GM12891 (cell line): ENCODE measurements at regions not wholly inside any gene's neighbourhood (a gene's known extent, or its start where the extent isn't known, plus 50 kb on each side); places are given as distances from the start of the nearest gene placed in this dataset.

ENCODE experiments used
- DNase-seq: peaks from one replicate; pipeline ENCODE4 v3.0.0; 2011; ENCODE audit warnings: low spot score; ENCODE audit not compliant: insufficient read length
- FAIRE-seq: peaks from 2 replicates; lab custom pipeline; 2011; peaks lifted over from hg19 to GRCh38; lab: Jason Lieb, UNC
- PAX5 ChIP-seq: IDR thresholded peaks from 2 replicates; pipeline ENCODE4 v1.6.1; 2011; ENCODE audit warnings: low read length, moderate library complexity, mild to moderate bottlenecking; ENCODE audit not compliant: insufficient read depth, severe bottlenecking
- POLR2A ChIP-seq: IDR thresholded peaks from 2 replicates; pipeline ENCODE4 v1.6.1; 2011; ENCODE audit warnings: low read depth, low read length, control low read depth
- POLR2AphosphoS5 ChIP-seq: IDR thresholded peaks from 2 replicates; pipeline ENCODE4 v1.6.1; 2011; ENCODE audit warnings: low read depth, low read length, control low read depth
- POU2F2 ChIP-seq: IDR thresholded peaks from 2 replicates; pipeline ENCODE4 v1.6.1; 2011; ENCODE audit warnings: low read depth, mild to moderate bottlenecking, control low read depth, low read length, moderate library complexity
- SPI1 ChIP-seq: IDR thresholded peaks from 2 replicates; pipeline ENCODE4 v1.6.1; 2011; ENCODE audit warnings: low read depth, low read length, control low read depth
- TAF1 ChIP-seq: IDR thresholded peaks from 2 replicates; pipeline ENCODE4 v1.6.1; 2011; ENCODE audit warnings: low read depth, low read length, control low read depth

DNA sequence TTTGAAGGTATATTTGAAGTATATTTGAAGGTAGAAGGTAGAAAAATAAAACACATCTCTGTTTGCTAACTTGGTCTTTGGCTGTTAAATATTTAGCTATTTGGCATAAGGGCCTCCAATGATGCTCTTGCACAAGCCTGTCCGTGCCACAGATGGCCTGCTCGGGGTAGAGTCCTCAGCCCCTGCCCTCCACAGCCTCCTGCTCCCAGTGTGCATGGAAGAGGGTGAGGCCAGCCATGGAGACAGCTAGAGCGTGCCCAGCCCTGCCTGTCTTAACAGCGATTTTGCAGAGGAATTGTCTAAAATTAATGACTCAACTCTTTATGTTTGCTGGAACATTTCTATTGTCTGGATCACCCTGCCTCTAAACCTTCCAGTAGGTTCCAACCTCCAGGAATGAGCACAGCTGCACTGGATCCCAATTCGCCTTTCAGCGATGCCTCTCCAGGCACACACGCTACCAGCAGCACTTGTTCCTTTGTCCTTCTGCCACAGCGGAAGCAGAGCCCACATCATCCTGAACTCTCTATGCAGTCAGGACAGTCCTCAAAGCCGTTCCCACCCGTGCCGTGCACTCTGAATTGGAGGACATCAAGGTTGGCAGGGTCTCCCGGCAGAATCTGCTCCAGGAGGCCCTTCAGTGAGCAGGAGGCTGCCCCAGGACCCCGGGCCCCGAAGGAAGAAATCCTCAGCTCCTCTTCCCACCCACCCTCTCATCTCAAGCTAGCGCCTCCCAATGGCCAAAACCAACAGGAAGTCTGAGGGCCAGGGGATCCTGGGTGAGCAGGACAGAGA is 254.0 kb upstream of the IRX1 start:
- TF ChIP-seq TAF1: no peak
- TF ChIP-seq POU2F2: no peak
- TF ChIP-seq PAX5: no peak
- TF ChIP-seq SPI1: no peak
- TF ChIP-seq POLR2AphosphoS5: no peak
- no peak for TF ChIP-seq POLR2A
- DNase-seq (no peak), FAIRE-seq (no peak)

DNA sequence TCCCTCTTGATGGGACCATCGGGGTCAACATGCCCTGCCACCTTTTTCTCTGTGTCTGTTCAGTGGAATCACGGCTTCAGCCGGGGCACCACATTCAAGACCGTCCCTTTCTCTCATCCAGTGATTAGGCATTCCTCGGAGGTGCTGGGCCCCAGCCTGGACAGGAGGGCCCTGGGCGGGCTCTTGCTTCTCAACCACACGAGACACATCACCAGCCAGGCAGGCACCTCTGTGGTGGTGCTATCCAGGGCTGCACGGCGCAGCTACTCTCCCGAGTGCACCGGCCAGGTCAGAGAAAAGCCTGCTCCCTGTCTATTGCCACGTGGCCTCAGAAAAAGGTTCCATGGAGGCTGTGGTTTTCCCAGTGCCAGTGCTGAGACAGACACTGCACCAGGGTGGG is 255.2 kb upstream of the IRX1 start:
- FAIRE-seq (no peak), DNase-seq (no peak)
- TF ChIP-seq PAX5 (no peak), POU2F2 (no peak), POLR2AphosphoS5 (no peak), TAF1 (no peak), POLR2A (no peak), SPI1 (no peak)

DNA sequence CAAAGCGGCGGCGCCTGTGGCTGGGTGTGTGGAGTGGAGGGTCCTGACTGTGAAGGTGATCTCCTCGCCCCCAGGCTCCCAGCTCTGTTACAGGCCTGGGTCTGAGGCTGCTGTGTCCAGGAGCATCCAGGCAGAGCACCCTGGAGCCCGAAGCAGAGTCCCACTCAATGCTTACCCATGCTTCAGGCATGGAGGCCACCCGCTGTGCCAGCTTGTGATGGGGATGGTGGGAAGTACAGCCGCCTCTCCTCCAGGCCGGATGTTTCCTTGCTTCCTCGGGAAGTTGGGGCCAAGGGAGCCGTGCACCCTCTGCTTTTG is 255.9 kb upstream of the IRX1 start:
- no peak for FAIRE-seq
- TF ChIP-seq POLR2A (no peak), SPI1 (no peak), POLR2AphosphoS5 (no peak)
- DNase-seq: no peak

DNA sequence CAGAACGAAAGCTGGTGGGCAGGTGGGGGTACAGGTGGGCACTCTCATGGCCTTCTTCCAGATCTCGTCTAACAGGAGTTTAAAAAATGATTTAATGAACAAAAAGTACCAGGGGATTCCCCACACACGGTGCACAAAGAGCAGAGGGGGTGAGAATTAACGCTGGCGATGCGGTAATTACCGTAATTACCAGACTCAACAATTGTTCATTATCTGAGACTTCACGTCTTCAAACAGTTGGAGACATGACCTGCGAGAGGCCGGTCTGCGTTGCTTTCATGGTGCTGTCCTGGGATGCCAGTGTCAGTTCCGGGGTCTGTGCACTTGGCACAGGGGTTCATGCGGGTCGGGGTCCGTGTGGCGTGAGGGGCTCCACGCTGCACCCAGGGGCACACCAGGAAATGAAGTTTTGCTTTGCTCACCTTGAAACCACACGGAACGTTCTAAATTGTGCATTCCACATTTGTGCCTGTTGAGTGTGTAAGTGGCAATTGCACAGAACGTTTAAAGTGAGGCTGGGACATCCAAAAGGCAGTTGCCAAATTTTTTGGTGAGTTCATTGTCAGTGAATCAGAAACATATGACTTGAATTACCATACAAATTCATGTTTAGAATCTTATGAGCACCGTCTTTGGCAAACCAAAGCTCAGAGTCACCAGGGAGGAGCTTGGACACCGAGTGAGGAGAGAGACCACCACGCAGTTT is 256.4 kb upstream of the IRX1 start:
- no peak for FAIRE-seq
- no peak for DNase-seq
- TF ChIP-seq PAX5 (no peak), TAF1 (no peak), POLR2A (no peak), SPI1 (no peak), POU2F2 (no peak), POLR2AphosphoS5 (no peak)

GRCh38 chr5:3337812-3338541 is 257.7 kb upstream of the IRX1 start:
- no peak for DNase-seq
- TF ChIP-seq POLR2AphosphoS5: no peak
- TF ChIP-seq TAF1: no peak
- no peak for TF ChIP-seq POU2F2
- TF ChIP-seq POLR2A: no peak
- TF ChIP-seq PAX5: no peak
- no peak for TF ChIP-seq SPI1
- FAIRE-seq: no peak

DNA sequence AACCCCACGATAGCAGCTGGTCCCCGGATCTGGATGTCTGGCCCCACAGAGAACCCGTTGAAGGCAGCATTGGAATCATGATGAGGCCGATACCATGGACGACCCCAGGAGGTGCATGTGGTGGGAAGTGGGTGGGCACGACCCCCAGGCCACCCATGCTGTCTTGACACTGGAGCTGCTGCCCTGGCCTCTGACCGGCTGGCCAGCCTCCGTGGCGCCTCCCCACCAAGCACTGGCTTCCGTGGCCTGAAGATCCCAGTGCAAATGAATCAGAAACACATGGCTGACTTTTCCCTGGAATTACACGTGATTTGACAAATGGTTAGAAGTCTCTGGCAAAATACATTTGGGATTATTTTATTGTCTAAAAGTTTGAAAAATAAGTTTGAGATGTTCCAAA is 259.0 kb upstream of the IRX1 start:
- no peak for FAIRE-seq
- TF ChIP-seq POLR2AphosphoS5 (no peak), SPI1 (no peak), POU2F2 (no peak), TAF1 (no peak), PAX5 (no peak), POLR2A (no peak)
- DNase-seq: no peak

DNA sequence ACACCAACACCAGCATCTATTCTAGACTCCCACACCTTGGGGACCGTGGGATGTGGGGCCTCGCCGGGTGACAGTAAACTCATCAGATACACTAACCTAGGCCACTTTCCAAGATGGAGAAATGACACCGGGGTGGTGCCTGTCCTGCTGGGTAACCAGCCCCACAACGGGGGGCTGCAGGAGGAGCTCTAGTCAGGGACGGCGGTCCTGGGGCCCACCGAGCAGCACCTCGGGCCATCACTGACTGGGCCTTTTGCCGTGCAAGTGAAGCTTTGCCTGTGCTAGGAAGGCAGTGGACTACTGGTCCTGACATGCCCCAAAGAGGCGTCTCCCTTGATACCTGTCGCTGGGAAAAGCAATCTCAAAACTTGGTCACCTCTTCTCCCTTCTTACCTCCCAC is 260.3 kb upstream of the IRX1 start:
- FAIRE-seq: no peak
- no peak for TF ChIP-seq SPI1
- no peak for TF ChIP-seq POLR2AphosphoS5
- no peak for TF ChIP-seq POU2F2
- TF ChIP-seq PAX5: no peak
- no peak for TF ChIP-seq TAF1
- no peak for TF ChIP-seq POLR2A
- DNase-seq: no peak

DNA sequence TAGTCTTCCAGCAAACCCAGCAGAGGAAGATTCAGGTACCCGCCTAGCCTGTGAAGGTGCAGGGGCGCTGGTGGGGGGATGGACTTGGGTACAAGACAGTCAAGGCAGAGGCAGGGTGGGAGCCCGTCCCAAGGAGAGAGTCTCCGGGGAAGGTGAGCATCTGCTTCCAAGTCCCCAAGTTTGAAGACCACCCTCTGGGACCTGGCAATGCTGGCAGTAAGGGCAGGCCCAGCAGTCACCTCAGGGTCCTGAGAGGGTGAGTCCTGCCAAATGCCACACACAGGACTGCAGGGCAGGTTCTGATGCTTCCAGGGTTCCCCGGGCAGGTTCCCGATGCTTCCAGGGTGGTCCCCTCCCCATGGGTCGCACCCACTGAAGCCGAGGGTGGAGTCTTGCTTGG is 261.8 kb upstream of the IRX1 start:
- DNase-seq (no peak), FAIRE-seq (no peak)
- TF ChIP-seq POU2F2 (no peak), POLR2AphosphoS5 (no peak), POLR2A (no peak), TAF1 (no peak), PAX5 (no peak), SPI1 (no peak)

DNA sequence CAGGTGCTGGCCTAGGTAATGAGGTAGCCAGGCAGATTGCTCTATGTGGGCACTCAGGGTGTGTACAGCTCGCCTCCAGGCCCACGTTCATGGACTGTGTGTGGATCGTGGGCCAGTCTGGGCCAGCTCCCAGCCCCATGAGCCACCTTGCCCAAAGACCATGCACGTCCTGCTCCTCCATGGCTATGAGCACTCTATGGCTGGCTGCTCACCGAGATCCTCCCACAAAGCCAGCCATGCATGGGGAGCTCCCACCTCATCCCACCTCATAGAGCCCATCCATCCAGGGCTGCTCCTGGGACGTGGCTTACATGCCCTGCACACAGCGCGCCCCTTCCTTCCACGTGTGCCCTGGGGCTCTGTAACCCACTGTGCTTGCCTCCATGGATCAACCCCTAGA is 262.5 kb upstream of the IRX1 start:
- DNase-seq (no peak), FAIRE-seq (no peak)
- TF ChIP-seq POLR2A: no peak
